Natural killer cell treated with Interleukin-12 subunit alpha and Interleukin-12 subunit beta and Interleukin-15 and Interleukin-18, amount 100 ng/mL, for 72 hours (primary cell): ENCODE measurements at regions not wholly inside any gene's neighbourhood (a gene's known extent, or its start where the extent isn't known, plus 50 kb on each side); places are given as distances from the start of the nearest gene placed in this dataset.

Experiments
- ATAC-seq, 2 donors: fragments of 150-1000 bp; cut with Tn5 transposase in 1 of 2; sonication (Bioruptor Pico), chemical (Tn5 transposase) in 1 of 2; 2 replicates each; pipeline ENCODE4 v1.10.0; 2021
- DNase-seq: peaks from one replicate; pipeline ENCODE4 v3.0.0; 2022; ENCODE audit warnings: low spot score
- H3K27ac Mint-ChIP-seq, 2 donors: 1 replicate in 1 of 2; 2 replicates in 1 of 2; pipeline ENCODE4 v1.8.0; 2022; ENCODE audit warnings: mixed read lengths in 2 of 2, mild to moderate bottlenecking in 1 of 2, moderate library complexity in 1 of 2
- H3K27me3 Mint-ChIP-seq, 2 donors: 1 replicate in 1 of 2; 2 replicates in 1 of 2; pipeline ENCODE4 v1.8.0; 2022; ENCODE audit warnings: mixed read lengths in 2 of 2
- H3K36me3 Mint-ChIP-seq: one replicate; pipeline ENCODE4 v1.8.0; 2022; ENCODE audit warnings: mixed read lengths
- H3K4me1 Mint-ChIP-seq, 2 donors: 1 replicate in 1 of 2; 2 replicates in 1 of 2; pipeline ENCODE4 v1.8.0; 2022; ENCODE audit warnings: low read depth in 2 of 2, mixed read lengths in 2 of 2, mild to moderate bottlenecking in 1 of 2
- H3K4me3 Mint-ChIP-seq: one replicate; pipeline ENCODE4 v1.8.0; 2022; ENCODE audit warnings: mixed read lengths
- H3K9me3 Mint-ChIP-seq: 2 replicates; pipeline ENCODE4 v1.8.0; 2022; ENCODE audit warnings: mixed read lengths

DNA sequence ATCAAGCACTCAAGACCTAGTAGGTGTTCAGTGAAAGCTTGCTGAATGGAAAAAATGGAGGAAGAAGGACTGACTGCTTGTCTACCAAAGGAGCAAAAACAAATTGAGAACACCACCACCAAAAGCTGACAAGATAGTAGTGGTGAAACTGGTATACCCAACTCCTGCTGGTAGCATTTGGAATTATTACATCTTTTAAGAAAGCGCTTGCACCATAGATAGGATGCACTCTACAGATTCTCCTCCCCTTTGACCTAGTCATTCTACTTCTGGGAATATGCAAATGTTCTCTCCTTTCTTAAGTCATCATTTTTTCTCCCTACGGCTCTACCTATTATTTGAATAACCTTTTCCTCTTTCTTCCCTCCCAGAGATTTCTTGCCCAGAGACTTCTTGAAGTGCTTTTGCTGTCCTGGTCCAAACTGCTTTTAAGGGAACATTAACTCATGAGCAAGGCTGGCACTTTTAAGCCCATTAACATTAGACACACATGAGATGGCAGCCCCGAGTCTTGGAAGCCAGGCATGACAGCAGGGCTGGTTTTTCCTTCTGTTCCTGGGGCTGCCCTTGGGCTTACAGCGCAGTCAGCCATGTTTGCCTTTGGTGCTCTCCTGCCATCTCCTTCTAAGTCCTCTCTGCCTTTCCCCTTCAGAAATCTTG is 75.0 kb upstream of the TLE3 start:
- ATAC-seq (no peak), DNase-seq (peak; percentile 31)
- Mint-ChIP-seq H3K4me3 (no peak overlapping the region), H3K27ac (no peak overlapping the region), H3K36me3 (no peaks in the 10 kb centered on the region), H3K27me3 (peaks cover 28 to 34% of the 10 kb centered on the region in 2 donors), H3K4me1 (peaks cover 0 to 7% of the 10 kb centered on the region in 2 donors), H3K9me3 (no peaks in the 10 kb centered on the region)

DNA sequence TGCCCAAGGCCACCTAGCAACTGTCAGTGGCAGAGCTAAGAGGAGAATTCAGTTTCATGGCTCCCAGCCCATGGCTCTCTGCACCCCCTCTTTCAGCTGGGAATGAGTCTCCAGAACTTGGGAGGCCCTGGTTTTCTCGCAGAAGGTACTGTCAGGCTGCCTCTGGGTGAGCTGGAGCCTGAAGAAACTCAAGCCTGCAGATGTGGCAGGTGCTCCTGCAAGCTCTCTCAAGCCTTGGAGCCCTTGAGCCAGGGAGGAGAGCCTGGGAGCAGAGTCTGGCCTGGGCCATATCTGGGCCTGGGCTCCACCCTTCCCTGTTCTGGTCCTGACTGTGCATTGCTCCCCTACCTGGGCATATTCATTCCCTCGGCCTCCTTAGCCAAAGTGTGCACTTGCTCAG is 74.4 kb upstream of the TLE3 start:
- Mint-ChIP-seq H3K27me3 (peaks cover 32 to 34% of the 10 kb centered on the region in 2 donors), H3K27ac (no peak overlapping the region), H3K9me3 (no peaks in the 10 kb centered on the region), H3K4me1 (peaks cover 0 to 7% of the 10 kb centered on the region in 2 donors), H3K4me3 (no peak overlapping the region), H3K36me3 (no peaks in the 10 kb centered on the region)
- ATAC-seq (peak; percentile 28 to 46), DNase-seq (peak; percentile 49)

DNA sequence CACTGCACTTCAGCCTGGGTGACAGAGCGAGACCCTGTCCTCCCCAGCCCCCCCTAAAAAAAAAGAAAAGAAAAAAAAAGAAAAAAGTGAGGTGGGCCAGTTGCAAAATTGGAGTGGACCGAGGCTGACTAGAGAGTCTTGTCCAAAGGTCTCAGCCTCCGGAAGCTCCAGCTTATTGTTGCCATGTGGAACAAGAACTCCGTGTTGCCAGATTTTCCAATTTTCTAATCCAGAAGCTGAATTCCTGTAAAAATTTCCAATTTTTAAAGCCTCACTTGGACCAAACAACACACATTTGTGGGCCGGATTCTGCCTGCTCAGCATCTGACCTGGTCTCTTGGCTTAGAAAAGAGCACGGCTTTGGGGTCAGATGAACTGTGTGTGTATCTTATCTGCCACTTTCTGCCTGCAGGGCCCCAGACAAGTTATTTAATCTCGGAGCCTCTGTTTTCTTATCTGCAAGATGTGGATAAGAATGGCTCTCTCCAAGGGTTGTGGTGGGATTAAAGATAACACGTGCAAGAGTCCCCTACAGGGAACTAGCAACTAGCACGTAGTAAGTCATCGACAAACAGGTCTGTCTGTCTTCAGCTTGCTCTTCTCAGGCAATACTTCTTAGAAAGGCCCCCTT is 73.7 kb upstream of the TLE3 start:
- H3K27me3 Mint-ChIP-seq = peaks cover 32 to 34% of the 10 kb centered on the region in 2 donors
- no peaks in the 10 kb centered on the region for H3K36me3 Mint-ChIP-seq
- ATAC-seq (no peak), DNase-seq (peak; percentile 26)
- peaks cover 0 to 7% of the 10 kb centered on the region in 2 donors for H3K4me1 Mint-ChIP-seq
- H3K27ac Mint-ChIP-seq = no peak overlapping the region
- no peak overlapping the region for H3K4me3 Mint-ChIP-seq
- H3K9me3 Mint-ChIP-seq = no peaks in the 10 kb centered on the region

DNA sequence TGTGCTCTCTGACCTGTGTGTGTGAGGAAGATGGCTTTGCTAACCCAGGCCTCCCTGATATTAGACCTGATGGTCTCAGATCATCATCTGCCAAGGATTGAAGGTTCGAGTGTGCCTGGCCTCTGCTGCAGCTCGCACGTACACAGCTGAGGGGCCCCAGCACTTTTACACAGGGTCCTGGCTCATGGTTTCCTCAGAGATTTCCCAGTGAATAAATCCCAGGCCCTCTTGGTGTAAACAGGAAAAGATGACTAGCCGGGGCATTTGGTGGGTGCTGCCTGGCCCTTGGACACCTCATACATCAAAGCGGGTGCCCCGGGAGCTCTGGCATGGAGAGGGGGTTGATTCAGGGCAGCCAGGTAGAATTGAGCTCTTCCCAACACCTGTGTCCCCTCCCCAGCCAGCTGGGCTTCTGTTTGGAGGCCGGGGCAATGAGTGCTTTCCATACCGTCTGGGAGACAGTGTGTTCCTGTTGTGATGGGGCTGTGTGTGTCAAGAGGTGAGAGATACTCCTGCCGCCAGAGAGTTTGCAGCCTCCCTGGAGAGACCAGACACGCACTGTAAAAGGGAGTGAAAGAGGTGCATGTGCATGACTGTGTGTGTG is 72.5 kb upstream of the TLE3 start:
- peaks cover 0 to 7% of the 10 kb centered on the region in 2 donors for H3K4me1 Mint-ChIP-seq
- H3K9me3 Mint-ChIP-seq = no peaks in the 10 kb centered on the region
- ATAC-seq = no peak
- no peak overlapping the region for H3K27ac Mint-ChIP-seq
- H3K27me3 Mint-ChIP-seq = peaks cover 23 to 30% of the 10 kb centered on the region in 2 donors
- peak; percentile 61 for DNase-seq
- no peak overlapping the region for H3K4me3 Mint-ChIP-seq
- H3K36me3 Mint-ChIP-seq = no peaks in the 10 kb centered on the region

DNA sequence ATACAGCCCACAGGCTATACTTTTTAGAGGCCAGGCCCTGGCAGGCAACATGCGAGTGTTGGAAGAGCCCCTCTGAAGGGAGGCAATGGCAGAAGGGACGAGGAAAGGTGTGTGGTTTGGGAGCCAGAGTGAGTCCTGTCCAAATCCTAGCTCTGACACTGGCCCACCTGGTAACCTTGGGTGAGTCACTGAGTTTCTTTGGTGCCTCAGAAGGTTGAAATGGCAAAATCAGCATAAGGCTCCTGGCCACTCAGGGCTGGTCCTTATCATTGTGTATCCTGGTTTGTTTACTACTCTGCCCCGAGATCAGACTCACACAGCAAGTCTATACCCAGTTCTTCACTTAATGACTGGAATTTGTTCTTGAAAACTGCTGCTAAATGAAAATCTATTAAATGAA is 71.4 kb upstream of the TLE3 start:
- DNase-seq (peak; percentile 5), ATAC-seq (no peak)
- H3K27me3 Mint-ChIP-seq = peaks cover 20 to 26% of the 10 kb centered on the region in 2 donors
- H3K36me3 Mint-ChIP-seq = no peaks in the 10 kb centered on the region
- no peaks in the 10 kb centered on the region for H3K9me3 Mint-ChIP-seq
- H3K27ac Mint-ChIP-seq = no peak overlapping the region
- H3K4me3 Mint-ChIP-seq = no peak overlapping the region
- H3K4me1 Mint-ChIP-seq = peaks cover 0 to 7% of the 10 kb centered on the region in 2 donors

DNA sequence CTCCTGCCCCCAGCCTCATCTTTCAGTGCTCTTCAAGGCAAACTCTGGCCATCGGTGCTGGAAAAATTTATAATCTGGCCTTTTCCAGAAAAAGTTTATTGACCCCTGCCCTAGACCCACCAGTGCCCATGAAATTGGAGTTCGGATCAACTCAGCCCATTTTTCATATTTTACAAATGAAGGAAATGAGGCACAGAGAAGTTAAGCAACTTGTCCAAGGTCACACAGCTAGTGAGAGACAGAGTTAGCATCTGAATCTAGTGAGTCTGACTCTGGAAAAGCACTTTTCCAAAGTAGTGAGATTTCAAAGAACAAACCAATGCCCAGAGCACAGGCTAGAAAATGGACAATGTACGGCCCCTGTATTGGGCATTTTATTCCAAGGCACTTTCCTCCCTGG is 69.4 kb upstream of the TLE3 start:
- Mint-ChIP-seq H3K27me3 (peaks cover 14 to 15% of the 10 kb centered on the region in 2 donors), H3K9me3 (no peaks in the 10 kb centered on the region), H3K27ac (no peak overlapping the region), H3K4me3 (no peak overlapping the region), H3K36me3 (no peaks in the 10 kb centered on the region), H3K4me1 (peaks cover 0 to 4% of the 10 kb centered on the region in 2 donors)
- no peak for DNase-seq
- no peak for ATAC-seq

DNA sequence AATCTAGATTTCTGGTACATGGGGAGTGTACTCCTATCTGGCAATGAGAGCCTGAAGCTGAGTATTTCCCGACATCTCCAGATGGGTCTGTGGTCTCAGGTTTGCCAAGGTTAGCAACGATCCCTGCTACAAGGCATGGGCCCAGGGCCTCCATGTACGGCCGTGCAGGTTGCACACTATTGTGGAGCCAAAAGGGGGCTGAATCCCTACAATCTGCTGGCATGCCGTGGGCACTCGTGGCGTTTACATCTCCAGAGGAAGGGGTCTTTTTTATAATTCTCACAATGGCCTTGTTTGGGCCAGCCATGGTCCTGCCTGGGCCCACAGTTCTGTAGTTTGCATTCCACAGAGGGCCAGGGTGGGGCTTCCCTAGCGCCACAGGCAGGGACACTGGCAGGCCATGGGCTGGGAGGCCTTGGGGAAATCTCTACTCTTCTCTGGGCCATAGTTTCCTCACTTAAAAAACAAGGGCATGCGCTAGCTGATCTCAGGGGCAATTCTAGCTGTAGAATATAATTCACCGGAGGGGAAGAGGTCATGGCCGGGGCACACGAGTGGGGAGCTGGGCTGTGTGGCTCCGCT is 68.9 kb upstream of the TLE3 start:
- Mint-ChIP-seq H3K27me3 (peaks cover 19 to 21% of the 10 kb centered on the region in 2 donors), H3K36me3 (no peaks in the 10 kb centered on the region), H3K4me3 (no peak overlapping the region)

DNA sequence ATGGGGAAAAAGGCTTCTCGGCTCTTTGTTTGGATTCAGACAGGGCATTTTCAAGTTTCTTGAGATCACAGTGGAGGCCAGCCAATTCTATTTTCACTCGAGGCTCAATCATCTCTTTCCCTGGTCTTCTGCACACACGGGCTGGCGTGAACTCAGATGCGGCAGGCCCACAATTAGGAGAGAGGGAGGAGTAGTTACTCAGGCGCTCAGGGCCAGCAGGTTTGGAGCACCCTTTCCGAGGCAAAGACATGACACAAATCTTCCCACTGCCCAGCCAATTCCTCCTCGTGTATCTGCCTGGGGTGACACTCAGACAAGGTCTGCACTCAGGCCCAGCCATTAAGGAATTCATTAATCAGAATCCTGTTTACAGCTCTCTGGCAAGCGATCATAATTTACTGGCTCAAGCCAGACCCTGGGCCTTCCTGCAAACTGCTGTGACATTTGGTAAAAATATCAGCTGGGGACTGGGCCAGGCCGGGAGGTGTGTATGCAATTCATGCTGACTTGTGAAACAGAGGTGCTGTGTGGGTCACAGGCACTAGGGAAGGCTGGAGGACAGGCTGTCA is 68.1 kb upstream of the TLE3 start:
- DNase-seq = peak; percentile 16
- H3K4me1 Mint-ChIP-seq = peaks cover 0 to 6% of the 10 kb centered on the region in 2 donors
- H3K9me3 Mint-ChIP-seq = no peaks in the 10 kb centered on the region
- no peak overlapping the region for H3K4me3 Mint-ChIP-seq
- no peak overlapping the region for H3K27ac Mint-ChIP-seq
- H3K27me3 Mint-ChIP-seq = peaks cover 22 to 24% of the 10 kb centered on the region in 2 donors
- ATAC-seq = no peak
- no peaks in the 10 kb centered on the region for H3K36me3 Mint-ChIP-seq

More for the DNA sequence above, 68.9 kb upstream of the TLE3 start:
- no peak for ATAC-seq
- Mint-ChIP-seq H3K27ac (no peak overlapping the region), H3K4me1 (peaks cover 0 to 6% of the 10 kb centered on the region in 2 donors), H3K9me3 (no peaks in the 10 kb centered on the region)
- peak; percentile 44 for DNase-seq

DNA sequence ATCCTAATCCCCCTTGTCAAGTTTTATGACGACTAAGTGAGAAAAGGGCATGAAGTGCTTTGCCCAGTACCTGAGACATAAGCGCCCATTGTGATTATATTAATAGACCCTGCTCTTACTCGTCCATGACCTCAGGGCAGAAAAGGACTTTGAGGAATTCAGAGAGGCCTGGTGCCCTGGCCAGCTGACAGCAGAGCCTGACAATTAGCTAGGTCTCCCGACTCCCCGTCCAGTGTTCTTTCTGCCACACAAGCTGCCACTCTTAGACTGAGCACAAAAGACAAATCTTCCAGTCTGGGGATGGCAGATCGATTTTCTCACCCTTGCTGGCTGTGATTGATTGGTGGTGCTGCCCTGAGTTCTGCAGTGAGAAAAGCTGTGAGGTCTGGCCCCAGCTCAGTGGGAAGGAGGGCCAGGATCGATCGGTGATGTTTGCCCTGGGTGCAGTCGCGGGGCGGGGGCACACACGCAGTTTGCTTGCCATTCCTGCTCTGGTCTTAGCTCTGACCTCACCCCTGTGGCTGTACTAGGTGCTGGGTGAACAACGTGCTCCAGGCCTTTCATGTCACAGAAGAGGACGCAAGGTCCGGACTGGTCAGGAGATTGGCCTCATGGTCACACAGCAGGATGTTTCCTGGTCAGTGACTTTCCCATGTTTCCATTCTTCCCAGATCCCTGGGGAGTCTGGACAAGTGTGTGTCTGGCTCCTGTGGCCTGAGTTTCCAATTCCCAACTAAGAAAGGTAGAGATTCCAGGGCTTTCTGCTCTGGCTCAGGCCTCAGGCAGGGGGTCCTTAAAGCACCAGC is 67.4 kb upstream of the TLE3 start:
- no peak overlapping the region for H3K27ac Mint-ChIP-seq
- peaks cover 0 to 2% of the 10 kb centered on the region in 2 donors for H3K4me1 Mint-ChIP-seq
- DNase-seq = peak; percentile 35
- peaks cover 17 to 19% of the 10 kb centered on the region in 2 donors for H3K27me3 Mint-ChIP-seq
- H3K4me3 Mint-ChIP-seq = no peak overlapping the region
- no peaks in the 10 kb centered on the region for H3K9me3 Mint-ChIP-seq
- H3K36me3 Mint-ChIP-seq = no peaks in the 10 kb centered on the region
- ATAC-seq = no peak

DNA sequence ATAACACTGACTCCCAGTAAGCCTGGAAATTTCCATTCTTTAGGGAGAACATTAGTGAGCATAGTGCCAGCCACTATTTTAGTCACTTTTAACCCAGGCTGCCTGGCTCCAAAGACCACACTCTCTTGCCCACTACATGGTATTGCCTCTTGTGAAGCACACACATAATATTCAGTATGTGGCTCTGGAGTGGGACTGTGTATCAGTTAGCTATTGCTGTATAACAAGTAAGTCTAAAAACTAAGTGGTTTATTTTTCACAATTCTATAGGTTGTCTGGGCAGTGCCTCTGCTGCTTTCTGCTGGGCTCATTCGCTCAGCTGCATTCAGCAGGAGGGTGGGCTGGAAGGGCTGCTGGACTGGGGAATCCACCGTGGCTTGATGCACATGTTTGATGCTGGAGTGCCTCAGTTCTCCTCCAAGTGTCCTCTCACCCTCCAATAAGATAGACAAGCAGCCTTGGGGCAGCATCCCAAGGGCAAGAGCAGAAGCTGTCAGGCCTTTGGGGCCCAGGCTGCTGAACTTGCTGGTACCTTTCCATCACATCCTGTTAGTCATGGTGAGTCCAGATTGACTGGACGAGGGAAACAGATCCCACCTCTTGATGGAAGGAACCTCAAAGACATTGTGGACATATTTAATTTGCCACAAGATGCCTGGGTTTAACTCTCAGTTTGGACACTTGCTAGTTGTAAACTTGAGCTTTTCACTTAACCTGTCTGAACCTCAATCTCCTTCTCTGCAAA is 66.6 kb upstream of the TLE3 start:
- no peaks in the 10 kb centered on the region for H3K36me3 Mint-ChIP-seq
- peaks cover 23 to 27% of the 10 kb centered on the region in 2 donors for H3K27me3 Mint-ChIP-seq
- no peak overlapping the region for H3K27ac Mint-ChIP-seq
- H3K4me1 Mint-ChIP-seq = peaks cover 4 to 8% of the 10 kb centered on the region in 2 donors
- no peak for ATAC-seq
- H3K4me3 Mint-ChIP-seq = no peak overlapping the region
- DNase-seq = no peak
- H3K9me3 Mint-ChIP-seq = no peaks in the 10 kb centered on the region

DNA sequence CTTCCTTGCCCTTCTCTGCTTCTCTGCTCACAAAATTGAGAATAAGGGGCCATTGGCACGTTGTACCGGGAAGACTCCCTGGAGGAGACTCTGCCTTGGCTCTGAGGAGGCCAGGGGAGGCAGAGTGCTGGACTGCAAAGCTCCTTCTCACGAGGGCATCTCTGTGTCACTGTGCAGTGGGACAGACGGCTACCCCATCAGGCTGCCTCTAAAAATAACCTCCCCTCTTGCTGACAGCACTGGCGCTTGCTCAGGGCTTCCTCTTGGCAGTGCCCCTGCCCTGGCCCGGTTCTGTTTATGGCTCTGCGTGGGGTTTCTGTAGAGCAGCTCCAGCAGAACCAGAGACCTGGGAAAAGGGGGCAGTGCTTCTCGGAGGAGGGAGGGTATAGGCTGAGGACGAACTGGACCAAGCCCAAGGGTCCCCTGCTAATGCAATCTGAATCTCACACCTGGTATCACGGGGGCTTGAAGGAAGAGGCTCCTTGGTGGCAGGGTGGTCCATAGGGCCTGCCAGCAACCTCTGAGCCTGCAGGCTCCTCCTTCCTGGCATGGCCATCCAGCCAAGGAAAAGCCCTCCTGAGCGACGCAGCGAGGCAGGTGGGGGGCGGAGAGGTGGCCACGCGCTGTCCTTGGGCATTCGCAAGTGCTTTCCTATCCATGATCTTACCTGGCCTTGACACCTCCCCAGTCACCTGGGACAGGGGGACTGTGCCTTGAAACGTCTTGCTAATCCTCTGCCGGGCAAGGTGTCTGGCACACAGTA is 63.3 kb upstream of the TLE3 start:
- peak; percentile 5 for DNase-seq
- H3K27ac Mint-ChIP-seq = no peak overlapping the region
- no peak for ATAC-seq
- H3K9me3 Mint-ChIP-seq = no peaks in the 10 kb centered on the region
- H3K27me3 Mint-ChIP-seq = peaks cover 24 to 37% of the 10 kb centered on the region in 2 donors
- no peaks in the 10 kb centered on the region for H3K36me3 Mint-ChIP-seq
- H3K4me3 Mint-ChIP-seq = no peak overlapping the region
- peaks cover 4 to 8% of the 10 kb centered on the region in 2 donors for H3K4me1 Mint-ChIP-seq

DNA sequence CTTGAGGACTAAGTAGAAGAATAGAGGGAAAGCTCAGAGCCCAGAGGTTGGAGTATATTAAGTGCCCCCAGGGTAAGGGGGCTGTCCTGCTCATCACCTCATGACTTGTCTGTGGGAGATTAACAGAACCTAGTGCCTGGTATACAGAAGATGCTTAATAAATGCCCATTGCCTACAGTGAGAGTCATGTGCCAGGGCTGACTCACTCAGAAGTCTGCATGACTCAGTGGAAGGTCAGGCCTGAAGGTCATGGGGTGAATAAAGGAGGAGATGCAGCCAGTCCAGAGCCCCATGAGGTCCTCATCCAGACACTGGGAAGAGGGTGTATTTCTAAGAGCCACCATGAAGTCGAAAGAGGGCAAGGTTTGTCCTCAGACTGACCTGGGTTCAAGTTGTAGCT is 62.5 kb upstream of the TLE3 start:
- H3K36me3 Mint-ChIP-seq = no peaks in the 10 kb centered on the region
- peaks cover 4 to 8% of the 10 kb centered on the region in 2 donors for H3K4me1 Mint-ChIP-seq
- H3K4me3 Mint-ChIP-seq = no peak overlapping the region
- H3K27ac Mint-ChIP-seq = no peak overlapping the region
- DNase-seq = peak; percentile 52
- H3K27me3 Mint-ChIP-seq = peaks cover 25 to 42% of the 10 kb centered on the region in 2 donors
- ATAC-seq = peak in 1 of 2 donors; percentile 40
- no peaks in the 10 kb centered on the region for H3K9me3 Mint-ChIP-seq
